MCF 10A (cell line): ENCODE measurements at regions not wholly inside any gene's neighbourhood (a gene's known extent, or its start where the extent isn't known, plus 50 kb on each side); places are given as distances from the start of the nearest gene placed in this dataset.

Experiments
- BruUV-seq: library from RNA; stranded (reverse); fragments of 400-500 nt; replicated peaks from 2 replicates; lab custom pipeline; 2021; lab: Mats Ljungman, UMichigan
- CTCF ChIA-PET: fragments of 300-600 bp; sonication (Branson Sonifier 250); formaldehyde crosslinking; extraction: SDS; loops from one replicate; lab custom pipeline; 2021; ENCODE audit warnings: antibody characterized with exemption, inconsistent platforms; lab: Yijun Ruan, JAX
- POLR2A ChIA-PET: fragments of 300-600, 350-650 bp; sonication (Branson Sonifier 250); formaldehyde crosslinking; extraction: SDS; loops from one replicate; lab custom pipeline; 2020; ENCODE audit warnings: antibody characterized with exemption, inconsistent platforms; lab: Yijun Ruan, JAX
- DNase-seq: peaks from one replicate; pipeline ENCODE4 v3.0.0-alpha.2; 2018; ENCODE audit not compliant: unreplicated experiment
- H3K27ac Mint-ChIP-seq: one replicate; pipeline ENCODE4 v1.8.0; 2022; ENCODE audit warnings: mild to moderate bottlenecking, low read depth, mixed read lengths; ENCODE audit not compliant: unreplicated experiment
- H3K27me3 Mint-ChIP-seq: one replicate; pipeline ENCODE4 v1.8.0; 2022; ENCODE audit warnings: mixed read lengths; ENCODE audit not compliant: insufficient read depth, unreplicated experiment
- H3K36me3 Mint-ChIP-seq: one replicate; pipeline ENCODE4 v1.8.0; 2022; ENCODE audit warnings: mild to moderate bottlenecking, moderate library complexity, mixed read lengths; ENCODE audit not compliant: insufficient read depth, unreplicated experiment
- H3K4me1 Mint-ChIP-seq: one replicate; pipeline ENCODE4 v1.8.0; 2022; ENCODE audit warnings: mixed read lengths; ENCODE audit not compliant: insufficient read depth, unreplicated experiment
- H3K4me3 Mint-ChIP-seq: one replicate; pipeline ENCODE4 v1.8.0; 2022; ENCODE audit warnings: mild to moderate bottlenecking, moderate library complexity, mixed read lengths; ENCODE audit not compliant: unreplicated experiment
- H3K9me3 Mint-ChIP-seq: one replicate; pipeline ENCODE4 v1.8.0; 2022; ENCODE audit warnings: mixed read lengths; ENCODE audit not compliant: unreplicated experiment
- intact Hi-C: fragments of 100-400 bp; cut with micrococcal nuclease; formaldehyde crosslinking; loops from 2 replicates; pipeline ENCODE4 v1.14.1; 2022
- TF ChIP-seq, protein P1 (sequence below): fragments of 200-600 bp; IDR thresholded peaks from one replicate; pipeline ENCODE4 v1.8.0; 2022; ENCODE audit warnings: antibody characterized with exemption, mild to moderate bottlenecking; ENCODE audit not compliant: unreplicated experiment

GRCh38 chr2:78535395-78535794 is 490.1 kb upstream of the REG3G start:
- Mint-ChIP-seq H3K27ac (no peak overlapping the region), H3K27me3 (no peaks in the 10 kb centered on the region), H3K4me1 (no peaks in the 10 kb centered on the region), H3K9me3 (peaks cover 7% of the 10 kb centered on the region), H3K36me3 (no peaks in the 10 kb centered on the region), H3K4me3 (no peak overlapping the region)
- ChIA-PET CTCF (no interaction called here), POLR2A (no interaction called here)
- DNase-seq: no peak
- intact Hi-C loops: no loop called here
- TF ChIP-seq, protein P1, sequence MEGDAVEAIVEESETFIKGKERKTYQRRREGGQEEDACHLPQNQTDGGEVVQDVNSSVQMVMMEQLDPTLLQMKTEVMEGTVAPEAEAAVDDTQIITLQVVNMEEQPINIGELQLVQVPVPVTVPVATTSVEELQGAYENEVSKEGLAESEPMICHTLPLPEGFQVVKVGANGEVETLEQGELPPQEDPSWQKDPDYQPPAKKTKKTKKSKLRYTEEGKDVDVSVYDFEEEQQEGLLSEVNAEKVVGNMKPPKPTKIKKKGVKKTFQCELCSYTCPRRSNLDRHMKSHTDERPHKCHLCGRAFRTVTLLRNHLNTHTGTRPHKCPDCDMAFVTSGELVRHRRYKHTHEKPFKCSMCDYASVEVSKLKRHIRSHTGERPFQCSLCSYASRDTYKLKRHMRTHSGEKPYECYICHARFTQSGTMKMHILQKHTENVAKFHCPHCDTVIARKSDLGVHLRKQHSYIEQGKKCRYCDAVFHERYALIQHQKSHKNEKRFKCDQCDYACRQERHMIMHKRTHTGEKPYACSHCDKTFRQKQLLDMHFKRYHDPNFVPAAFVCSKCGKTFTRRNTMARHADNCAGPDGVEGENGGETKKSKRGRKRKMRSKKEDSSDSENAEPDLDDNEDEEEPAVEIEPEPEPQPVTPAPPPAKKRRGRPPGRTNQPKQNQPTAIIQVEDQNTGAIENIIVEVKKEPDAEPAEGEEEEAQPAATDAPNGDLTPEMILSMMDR: no peak
- BruUV-seq: no TSS peak

DNA sequence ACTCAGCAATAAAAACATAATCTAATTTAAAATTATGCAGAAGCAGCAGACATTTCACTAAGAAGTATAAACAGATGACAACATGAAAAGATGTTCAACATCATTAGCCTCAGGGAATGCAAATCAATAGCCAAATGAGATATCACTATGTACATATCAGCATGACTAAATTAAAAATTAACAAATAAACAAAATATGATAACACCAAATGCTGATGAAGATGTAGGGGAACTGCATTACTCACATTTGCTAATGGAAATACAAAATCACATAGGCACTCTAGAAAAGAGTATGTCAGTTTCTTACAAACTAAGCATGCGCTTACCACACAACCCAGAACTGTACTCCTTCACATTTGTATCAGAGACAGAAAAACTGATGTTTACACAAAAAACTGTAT is 487.2 kb upstream of the REG3G start:
- ChIA-PET POLR2A (interaction anchor here (0.6 kb wide), 1 partner anchor 601 kb away, joined by 3 read pairs; no protein-coding TSS in a partner anchor), CTCF (no interaction called here)
- Mint-ChIP-seq H3K36me3 (no peaks in the 10 kb centered on the region), H3K4me1 (no peaks in the 10 kb centered on the region), H3K9me3 (peaks cover 7% of the 10 kb centered on the region), H3K27me3 (no peaks in the 10 kb centered on the region), H3K27ac (no peak overlapping the region), H3K4me3 (no peak overlapping the region)
- no peak for DNase-seq
- TF ChIP-seq, protein P1: no peak
- intact Hi-C loops: no loop called here
- no TSS peak for BruUV-seq

DNA sequence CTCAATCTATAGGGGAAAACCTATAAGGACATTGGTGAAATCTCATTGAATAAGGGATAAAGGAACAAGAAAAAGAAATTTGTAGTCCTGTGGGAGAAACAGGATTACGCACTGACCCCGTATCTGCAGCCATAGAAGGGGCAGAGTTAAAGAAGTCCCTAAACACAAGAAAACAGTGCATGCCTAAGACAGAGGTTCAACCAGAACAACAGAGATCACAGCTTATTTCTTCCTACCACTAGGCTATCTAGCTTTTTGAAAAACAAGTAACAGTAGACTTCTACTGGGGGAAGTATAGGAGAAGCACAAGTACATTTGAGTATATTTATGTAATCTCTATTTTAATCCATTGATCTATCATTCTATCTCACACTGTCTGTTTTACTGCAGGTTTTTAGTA is 485.2 kb upstream of the REG3G start:
- Mint-ChIP-seq H3K36me3 (no peaks in the 10 kb centered on the region), H3K4me3 (no peak overlapping the region), H3K9me3 (peaks cover 7% of the 10 kb centered on the region), H3K4me1 (no peaks in the 10 kb centered on the region), H3K27ac (no peak overlapping the region), H3K27me3 (no peaks in the 10 kb centered on the region)
- no TSS peak for BruUV-seq
- DNase-seq: no peak
- POLR2A ChIA-PET: no interaction called here
- TF ChIP-seq, protein P1: no peak
- CTCF ChIA-PET: no interaction called here
- intact Hi-C loops: no loop called here

DNA sequence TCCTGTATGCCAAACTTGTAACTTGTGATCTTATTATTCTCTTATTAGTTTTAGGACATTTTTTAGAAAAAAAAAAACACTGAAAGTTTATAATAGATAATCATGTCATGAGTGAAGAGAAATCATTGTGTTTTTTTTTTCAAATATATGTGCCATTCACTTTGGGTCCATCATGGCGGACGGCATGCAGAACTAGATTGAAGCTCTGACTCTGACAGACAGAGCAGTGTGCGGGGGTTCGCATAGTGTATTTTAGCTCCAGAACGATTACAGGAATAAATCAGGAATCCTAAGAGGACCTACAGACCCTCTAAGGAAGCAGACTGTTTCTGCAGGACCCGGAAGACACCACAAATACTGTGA is 484.4 kb upstream of the REG3G start:
- no TSS peak for BruUV-seq
- DNase-seq: no peak
- H3K4me3 Mint-ChIP-seq: no peak overlapping the region
- intact Hi-C loops: no loop called here
- CTCF ChIA-PET: no interaction called here
- no peaks in the 10 kb centered on the region for H3K36me3 Mint-ChIP-seq
- H3K4me1 Mint-ChIP-seq: no peaks in the 10 kb centered on the region
- no peaks in the 10 kb centered on the region for H3K27me3 Mint-ChIP-seq
- TF ChIP-seq, protein P1: no peak
- POLR2A ChIA-PET: no interaction called here
- peaks cover 7% of the 10 kb centered on the region for H3K9me3 Mint-ChIP-seq
- H3K27ac Mint-ChIP-seq: no peak overlapping the region
